K562 (cell line): ENCODE measurements at regions not wholly inside any gene's neighbourhood (a gene's known extent, or its start where the extent isn't known, plus 50 kb on each side); places are given as distances from the start of the nearest gene placed in this dataset.

ENCODE experiments used
- CCNT2 ChIP-seq: IDR thresholded peaks from 2 replicates; pipeline ENCODE4 v1.6.1; 2011; ENCODE audit warnings: borderline replicate concordance, low read depth, mild to moderate bottlenecking, moderate library complexity, mixed read lengths, low read length; ENCODE audit not compliant: insufficient read length; ENCODE audit errors: extremely low read depth
- CEBPG ChIP-seq, 3 experiments: fragments of 200-800 bp in 1 of 3; sonication (Bioruptor generic) in 1 of 3; sonication (generic) in 1 of 3; formaldehyde crosslinking in 1 of 3; IDR thresholded peaks in 2 of 3; conservative IDR thresholded peaks in 1 of 3; 2 replicates each; pipeline versions ENCODE4 v1.6.1 to v1.8.0; 2016 to 2022; ENCODE audit warnings: missing compliant biosample characterization in 2 of 3, missing genetic modification characterization in 2 of 3, mild to moderate bottlenecking in 1 of 3, missing genetic modification reagents in 1 of 3
- CREB3 ChIP-seq: fragments of 450-650 bp; conservative IDR thresholded peaks from 2 replicates; pipeline ENCODE4 v1.6.1; 2016; ENCODE audit warnings: missing genetic modification characterization, low read depth, mild to moderate bottlenecking, missing compliant biosample characterization, moderate library complexity
- CUX1 ChIP-seq: fragments of 200-800 bp; sonication (Bioruptor generic); IDR thresholded peaks from 2 replicates; pipeline ENCODE4 v1.6.1; 2016; ENCODE audit warnings: missing genetic modification characterization, missing compliant biosample characterization
- ELF4 ChIP-seq: fragments of 450-650 bp; formaldehyde crosslinking; IDR thresholded peaks from 2 replicates; pipeline ENCODE4 v1.4.0; 2022; ENCODE audit warnings: missing genetic modification characterization
- GATAD2A ChIP-seq: fragments of 450-650 bp; IDR thresholded peaks from 2 replicates; pipeline ENCODE4 v1.6.1; 2017
- HBP1 ChIP-seq: fragments of 450-650 bp; formaldehyde crosslinking; IDR thresholded peaks from 2 replicates; pipeline ENCODE4 v1.4.0; 2022; ENCODE audit warnings: missing genetic modification characterization
- HSF4 ChIP-seq: fragments of 250-450 bp; sonication (Bioruptor Pico); IDR thresholded peaks from 2 replicates; pipeline ENCODE4 v2.1.2; 2022; ENCODE audit warnings: mild to moderate bottlenecking, moderate library complexity, borderline replicate concordance
- KLF13 ChIP-seq: fragments of 450-650 bp; IDR thresholded peaks from 2 replicates; pipeline ENCODE4 v1.6.1; 2016; ENCODE audit warnings: missing genetic modification characterization, low read depth, mild to moderate bottlenecking, missing compliant biosample characterization, moderate library complexity, borderline replicate concordance
- ZBTB8A ChIP-seq: fragments of 450-650 bp; IDR thresholded peaks from 2 replicates; pipeline ENCODE4 v1.6.1; 2018; ENCODE audit warnings: mild to moderate bottlenecking, moderate library complexity; ENCODE audit not compliant: partially characterized antibody
- ZC3H8 ChIP-seq: fragments of 450-650 bp; IDR thresholded peaks from 2 replicates; pipeline ENCODE4 v1.6.1; 2017
- ZNF24 ChIP-seq: fragments of 450-650 bp; IDR thresholded peaks from 2 replicates; pipeline ENCODE4 v1.6.1; 2016
- ZNF324 ChIP-seq: fragments of 250-450 bp; sonication (Bioruptor Pico); IDR thresholded peaks from 2 replicates; pipeline ENCODE4 v1.4.0; 2020; ENCODE audit warnings: mild to moderate bottlenecking
- TF ChIP-seq, protein P1 (sequence below): sonication (generic); formaldehyde crosslinking; IDR thresholded peaks from 2 replicates; pipeline ENCODE4 v1.8.0; 2022; ENCODE audit warnings: missing genetic modification reagents, mild to moderate bottlenecking, borderline replicate concordance
- TF ChIP-seq, protein P2 (sequence below): sonication (generic); formaldehyde crosslinking; IDR thresholded peaks from 2 replicates; pipeline ENCODE4 v1.8.1; 2023; ENCODE audit warnings: mild to moderate bottlenecking, missing genetic modification reagents

DNA sequence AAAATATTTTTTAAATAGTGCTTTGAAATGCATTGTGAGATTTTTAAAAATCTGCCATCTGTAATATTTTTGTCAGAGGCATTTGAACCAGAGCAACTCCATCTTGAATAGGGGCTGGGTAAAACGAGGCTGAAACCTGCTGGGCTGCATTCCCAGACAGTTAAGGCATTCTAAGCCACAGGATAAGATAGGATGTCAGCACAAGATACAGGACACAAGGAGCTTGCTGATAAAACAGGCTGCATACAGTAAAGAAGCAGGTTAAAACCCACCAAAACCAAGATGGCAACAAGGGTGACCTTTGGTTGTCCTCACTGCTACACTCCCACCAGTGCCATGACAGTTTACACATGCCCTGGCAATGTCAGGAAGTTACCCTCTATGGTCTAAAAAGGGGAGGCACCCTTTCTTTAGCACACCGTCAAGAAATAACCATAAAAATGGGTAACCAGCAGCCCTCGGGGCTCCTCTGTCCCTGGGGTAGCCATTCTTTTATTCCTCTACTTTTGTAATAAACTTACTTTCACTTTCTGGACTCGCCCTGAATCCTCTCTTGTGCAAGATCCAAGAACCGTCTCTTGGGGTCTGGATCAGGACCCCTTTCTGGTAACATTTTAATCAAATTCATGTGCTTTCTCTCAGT lies 273.7 kb downstream of the SEMA3D start (continued):
- peak; percentile 92; the same call in 1 of the 2 replicates for TF ChIP-seq CUX1
- TF ChIP-seq HBP1 (CRISPR knock-in tag), result 0 out of 2 replicates have a peak, but pooled peaks have one; percentile 14
- TF ChIP-seq ELF4 (CRISPR knock-in tag), result peak; percentile 58; the same call in 1 of the 2 replicates
- 0 out of 2 replicates have a peak, but pooled peaks have one; percentile 15 for TF ChIP-seq ZNF324 (CRISPR knock-in tag)
- peak; percentile 96 for TF ChIP-seq CREB3 (tag)
- TF ChIP-seq KLF13 (tag), result peak; percentile 51; the same call in 1 of the 2 replicates
- no peak for TF ChIP-seq CEBPG (CRISPR knock-in tag; IDR thresholded peaks at IDR 0.05)
- TF ChIP-seq CEBPG (tag; conservative IDR thresholded peaks at IDR 0.05 in 1 of 2, IDR thresholded peaks at IDR 0.05 in 1 of 2), result no peak
- no peak for TF ChIP-seq ZC3H8
- TF ChIP-seq, protein P1, sequence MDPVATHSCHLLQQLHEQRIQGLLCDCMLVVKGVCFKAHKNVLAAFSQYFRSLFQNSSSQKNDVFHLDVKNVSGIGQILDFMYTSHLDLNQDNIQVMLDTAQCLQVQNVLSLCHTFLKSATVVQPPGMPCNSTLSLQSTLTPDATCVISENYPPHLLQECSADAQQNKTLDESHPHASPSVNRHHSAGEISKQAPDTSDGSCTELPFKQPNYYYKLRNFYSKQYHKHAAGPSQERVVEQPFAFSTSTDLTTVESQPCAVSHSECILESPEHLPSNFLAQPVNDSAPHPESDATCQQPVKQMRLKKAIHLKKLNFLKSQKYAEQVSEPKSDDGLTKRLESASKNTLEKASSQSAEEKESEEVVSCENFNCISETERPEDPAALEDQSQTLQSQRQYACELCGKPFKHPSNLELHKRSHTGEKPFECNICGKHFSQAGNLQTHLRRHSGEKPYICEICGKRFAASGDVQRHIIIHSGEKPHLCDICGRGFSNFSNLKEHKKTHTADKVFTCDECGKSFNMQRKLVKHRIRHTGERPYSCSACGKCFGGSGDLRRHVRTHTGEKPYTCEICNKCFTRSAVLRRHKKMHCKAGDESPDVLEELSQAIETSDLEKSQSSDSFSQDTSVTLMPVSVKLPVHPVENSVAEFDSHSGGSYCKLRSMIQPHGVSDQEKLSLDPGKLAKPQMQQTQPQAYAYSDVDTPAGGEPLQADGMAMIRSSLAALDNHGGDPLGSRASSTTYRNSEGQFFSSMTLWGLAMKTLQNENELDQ (CRISPR knock-in tag), result no peak
- TF ChIP-seq ZNF24, result no peak
- no peak for TF ChIP-seq CCNT2
- no peak for TF ChIP-seq ZBTB8A
- 0 out of 2 replicates have a peak, but pooled peaks have one; percentile 59 for TF ChIP-seq GATAD2A
- peak; percentile 94; the same call in 1 of the 2 replicates for TF ChIP-seq HSF4 (CRISPR knock-in tag)
- TF ChIP-seq, protein P2, sequence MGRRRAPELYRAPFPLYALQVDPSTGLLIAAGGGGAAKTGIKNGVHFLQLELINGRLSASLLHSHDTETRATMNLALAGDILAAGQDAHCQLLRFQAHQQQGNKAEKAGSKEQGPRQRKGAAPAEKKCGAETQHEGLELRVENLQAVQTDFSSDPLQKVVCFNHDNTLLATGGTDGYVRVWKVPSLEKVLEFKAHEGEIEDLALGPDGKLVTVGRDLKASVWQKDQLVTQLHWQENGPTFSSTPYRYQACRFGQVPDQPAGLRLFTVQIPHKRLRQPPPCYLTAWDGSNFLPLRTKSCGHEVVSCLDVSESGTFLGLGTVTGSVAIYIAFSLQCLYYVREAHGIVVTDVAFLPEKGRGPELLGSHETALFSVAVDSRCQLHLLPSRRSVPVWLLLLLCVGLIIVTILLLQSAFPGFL, result no peak
